SK-N-MC (cell line): ENCODE measurements at regions not wholly inside any gene's neighbourhood (a gene's known extent, or its start where the extent isn't known, plus 50 kb on each side); places are given as distances from the start of the nearest gene placed in this dataset.

Experiments
- DNase-seq: peaks from one replicate; pipeline ENCODE4 v3.0.0-alpha.2; 2011; ENCODE audit warnings: low read depth, low spot score
- H3K27ac ChIP-seq: fragments of 200-600 bp; sonication (generic); 2 replicates; pipeline ENCODE4 v1.5.1; 2016; ENCODE audit warnings: mixed run types
- H3K36me3 ChIP-seq: fragments of 200-600 bp; sonication (generic); 2 replicates; pipeline ENCODE4 v1.6.1; 2017; ENCODE audit warnings: antibody characterized with exemption, low read length, mixed read lengths; ENCODE audit not compliant: insufficient read depth
- H3K4me3 ChIP-seq: fragments of 200-600 bp; sonication (generic); 2 replicates; pipeline ENCODE4 v1.5.1; 2016
- H3K9ac ChIP-seq: fragments of 200-600 bp; sonication (generic); 2 replicates; pipeline ENCODE4 v1.8.0; 2017; ENCODE audit warnings: mixed run types, mixed read lengths; ENCODE audit not compliant: insufficient read length
- H3K9me3 ChIP-seq: fragments of 200-600 bp; sonication (generic); 2 replicates; pipeline ENCODE4 v1.6.1; 2017; ENCODE audit warnings: low read depth, mild to moderate bottlenecking, antibody characterized with exemption, low read length, moderate library complexity, mixed read lengths
- EZH2 ChIP-seq: fragments of 200-600 bp; sonication (generic); IDR thresholded peaks from one replicate; pipeline ENCODE4 v1.6.1; 2017; ENCODE audit warnings: antibody characterized with exemption
- FOXP2 ChIP-seq: optimal IDR thresholded peaks from 2 replicates; pipeline ENCODE3; 2011; ENCODE audit warnings: mild to moderate bottlenecking, moderate library complexity; ENCODE audit not compliant: insufficient read depth; ENCODE audit errors: extremely low read length, control extremely low read depth
- POLR2AphosphoS5 ChIP-seq: IDR thresholded peaks from 2 replicates; pipeline ENCODE4 v1.6.1; 2012; ENCODE audit warnings: mild to moderate bottlenecking, low read depth, low read length, borderline replicate concordance

DNA sequence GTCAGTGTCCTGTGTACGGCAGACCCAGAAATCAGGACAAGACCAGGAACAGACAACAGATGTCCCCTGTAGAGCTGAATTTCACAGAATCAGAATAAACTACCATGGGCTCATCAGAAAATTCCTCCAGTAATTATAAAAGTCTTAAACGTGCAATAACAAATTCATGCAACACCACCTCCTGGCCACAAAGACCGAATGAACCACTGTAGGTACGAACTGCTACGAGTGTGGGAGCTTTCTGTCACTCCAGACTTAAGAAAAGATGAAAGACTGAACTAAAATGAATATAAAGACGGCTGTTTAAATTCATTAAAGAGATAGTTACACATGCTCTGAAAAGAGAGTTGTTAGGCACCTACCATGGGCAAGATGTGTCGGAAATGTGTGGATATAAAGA is 333.5 kb downstream of the RRAGC start:
- no peak overlapping the region for H3K9ac ChIP-seq
- H3K4me3 ChIP-seq = no peak overlapping the region

DNA sequence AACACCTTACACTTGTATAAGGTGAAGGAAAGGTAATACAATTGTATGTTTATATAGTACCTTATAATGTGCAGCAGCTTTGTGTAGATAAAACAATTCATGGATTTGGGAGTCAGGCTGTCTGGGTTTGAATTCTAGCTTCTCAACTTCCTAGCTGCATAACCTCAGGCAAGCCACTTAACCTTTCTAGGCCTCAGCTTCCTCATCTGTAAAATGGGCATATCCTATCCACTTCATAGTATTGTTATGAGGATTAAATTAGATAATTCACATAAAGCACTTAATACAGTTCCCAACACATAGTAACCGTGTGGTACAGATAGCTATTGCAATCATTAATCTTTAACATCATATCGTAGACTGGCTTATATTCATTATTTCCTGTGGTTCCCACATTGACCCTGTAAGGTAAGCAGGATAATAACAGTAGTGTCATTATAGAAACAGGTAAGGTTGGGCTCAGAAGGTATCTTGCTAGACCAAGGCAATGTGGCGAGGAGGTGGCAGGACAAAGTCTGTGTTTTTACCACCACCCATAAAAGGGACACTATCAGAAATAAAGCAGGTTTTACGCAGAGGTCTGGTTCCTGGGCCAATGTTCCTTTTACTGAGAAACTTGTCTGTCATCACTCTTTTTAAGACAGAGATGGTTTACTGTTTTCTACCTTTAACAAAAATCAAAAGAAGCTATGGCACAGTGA is 334.1 kb downstream of the RRAGC start:
- Histone ChIP-seq H3K36me3 (no peaks in the 10 kb centered on the region), H3K9me3 (no peaks in the 10 kb centered on the region), H3K9ac (no peak overlapping the region), H3K4me3 (no peak overlapping the region), H3K27ac (no peak overlapping the region)
- DNase-seq = no peak
- no peak for TF ChIP-seq EZH2
- no peak for TF ChIP-seq FOXP2
- TF ChIP-seq POLR2AphosphoS5 = no peak

More for the DNA sequence above, 333.5 kb downstream of the RRAGC start:
- no peaks in the 10 kb centered on the region for H3K9me3 ChIP-seq
- TF ChIP-seq FOXP2 = no peak
- TF ChIP-seq POLR2AphosphoS5 = no peak
- TF ChIP-seq EZH2 = no peak
- no peaks in the 10 kb centered on the region for H3K36me3 ChIP-seq
- DNase-seq = no peak
- no peak overlapping the region for H3K27ac ChIP-seq

DNA sequence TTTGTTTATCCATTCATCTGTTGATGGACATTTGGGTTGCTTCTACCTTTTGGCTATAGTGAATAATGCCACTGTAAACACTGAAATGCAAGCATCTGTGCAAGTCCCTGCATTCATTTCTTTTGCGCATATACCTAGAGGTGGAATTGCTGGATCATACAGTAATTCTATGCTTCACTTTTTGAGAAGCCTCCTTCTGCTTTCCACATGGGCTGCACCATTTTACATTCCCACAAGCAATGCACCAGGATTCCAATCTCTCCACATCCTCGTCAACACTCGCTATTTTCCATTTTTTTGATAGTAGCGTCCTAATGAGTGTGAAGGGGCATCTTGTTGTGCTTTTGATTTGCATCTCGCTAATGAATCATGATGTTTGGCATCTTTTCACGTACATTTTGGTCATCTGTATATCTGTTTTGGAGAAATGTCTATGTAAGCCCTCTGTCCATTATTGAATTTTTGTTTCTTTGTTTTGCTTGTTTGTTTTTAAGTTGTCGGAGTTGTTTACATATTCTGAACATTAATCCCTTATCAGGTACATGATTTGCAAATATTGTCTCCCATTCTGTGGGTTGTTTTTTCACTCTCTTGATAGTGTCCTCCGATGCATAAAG is 335.4 kb downstream of the RRAGC start:
- H3K9ac ChIP-seq = no peak overlapping the region
- TF ChIP-seq EZH2 (no peak), FOXP2 (no peak), POLR2AphosphoS5 (no peak)
- no peak overlapping the region for H3K27ac ChIP-seq
- H3K4me3 ChIP-seq = no peak overlapping the region
- no peak for DNase-seq
- H3K9me3 ChIP-seq = no peaks in the 10 kb centered on the region
- H3K36me3 ChIP-seq = no peaks in the 10 kb centered on the region

DNA sequence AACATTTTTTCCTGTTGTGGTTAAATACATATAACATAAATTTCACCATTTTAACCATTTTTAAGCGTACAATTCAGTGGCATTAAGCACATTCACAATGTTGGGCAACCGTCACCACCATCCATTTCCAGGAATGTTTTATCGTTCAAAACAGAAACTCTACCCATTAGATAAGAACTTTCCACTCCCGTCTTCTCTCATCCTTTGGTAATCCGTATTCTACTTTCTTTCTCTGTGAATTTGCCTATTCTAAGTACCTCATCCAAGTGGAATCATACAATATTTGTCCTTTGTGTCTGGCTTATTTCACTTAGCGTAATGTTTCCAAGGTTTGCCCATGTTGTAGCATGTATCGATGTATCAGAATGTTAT is 336.0 kb downstream of the RRAGC start:
- H3K9ac ChIP-seq = no peak overlapping the region
- H3K36me3 ChIP-seq = no peaks in the 10 kb centered on the region
- H3K9me3 ChIP-seq = no peaks in the 10 kb centered on the region
- DNase-seq = no peak
- TF ChIP-seq EZH2 (no peak), FOXP2 (no peak), POLR2AphosphoS5 (no peak)
- no peak overlapping the region for H3K27ac ChIP-seq
- no peak overlapping the region for H3K4me3 ChIP-seq

DNA sequence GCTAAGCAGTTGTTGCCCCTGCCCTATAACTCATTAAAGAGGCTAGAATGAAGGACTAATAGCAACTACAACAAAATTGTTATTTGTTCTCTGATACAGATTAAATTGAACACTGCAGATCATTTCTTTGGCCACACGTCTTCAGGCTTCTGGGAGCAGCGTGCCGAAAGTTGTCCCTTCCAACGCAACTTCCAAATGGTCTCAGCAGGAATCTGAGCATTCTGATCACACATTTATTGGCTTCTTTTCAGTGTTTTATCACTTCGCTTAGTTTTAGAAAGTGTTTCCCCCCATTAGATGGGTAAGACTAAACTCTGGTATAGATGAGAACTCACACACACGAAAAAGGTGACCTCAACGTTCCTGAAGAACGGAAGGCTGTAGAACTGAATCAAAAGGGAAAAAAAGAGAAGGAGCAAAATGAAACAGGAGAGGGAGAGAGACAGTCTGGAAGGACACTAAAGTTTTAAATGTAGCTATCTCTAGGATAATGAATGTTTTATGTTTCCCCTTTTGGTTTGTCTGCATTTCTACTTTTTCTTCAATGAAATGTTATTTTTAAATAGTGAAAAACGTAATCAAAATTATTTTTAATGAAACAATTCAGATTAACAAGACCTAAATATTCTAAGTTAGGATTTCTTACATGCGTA is 336.5 kb downstream of the RRAGC start:
- H3K4me3 ChIP-seq = no peak overlapping the region
- no peak for TF ChIP-seq POLR2AphosphoS5
- no peak for TF ChIP-seq EZH2
- TF ChIP-seq FOXP2 = no peak

DNA sequence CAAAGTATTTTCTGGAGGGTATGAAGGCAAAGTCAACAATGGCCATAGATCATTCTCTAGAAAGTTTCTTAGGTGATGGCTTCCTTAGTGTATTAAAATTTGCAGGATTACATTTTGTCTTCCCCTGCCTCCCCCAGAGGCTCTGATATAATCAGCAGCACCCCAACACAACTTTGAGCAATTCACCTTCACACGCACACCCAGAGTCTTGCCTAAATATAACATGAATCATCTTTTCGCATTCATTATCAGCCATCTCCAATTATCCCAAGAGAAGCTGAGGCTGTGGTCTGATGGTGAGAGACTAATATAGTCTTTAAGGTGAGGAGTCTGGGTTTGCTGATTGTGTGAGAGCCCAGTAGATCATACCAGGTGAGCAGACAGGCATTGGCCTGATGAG is 343.0 kb downstream of the RRAGC start:
- H3K4me3 ChIP-seq = no peak overlapping the region
- DNase-seq = no peak
- no peak for TF ChIP-seq FOXP2
- no peak for TF ChIP-seq POLR2AphosphoS5
- TF ChIP-seq EZH2 = no peak
- no peak overlapping the region for H3K27ac ChIP-seq
- H3K9me3 ChIP-seq = no peaks in the 10 kb centered on the region
- no peak overlapping the region for H3K9ac ChIP-seq
- no peaks in the 10 kb centered on the region for H3K36me3 ChIP-seq

More for the DNA sequence above, 336.5 kb downstream of the RRAGC start:
- no peaks in the 10 kb centered on the region for H3K9me3 ChIP-seq
- DNase-seq = no peak
- H3K9ac ChIP-seq = no peak overlapping the region
- H3K36me3 ChIP-seq = no peaks in the 10 kb centered on the region
- no peak overlapping the region for H3K27ac ChIP-seq

DNA sequence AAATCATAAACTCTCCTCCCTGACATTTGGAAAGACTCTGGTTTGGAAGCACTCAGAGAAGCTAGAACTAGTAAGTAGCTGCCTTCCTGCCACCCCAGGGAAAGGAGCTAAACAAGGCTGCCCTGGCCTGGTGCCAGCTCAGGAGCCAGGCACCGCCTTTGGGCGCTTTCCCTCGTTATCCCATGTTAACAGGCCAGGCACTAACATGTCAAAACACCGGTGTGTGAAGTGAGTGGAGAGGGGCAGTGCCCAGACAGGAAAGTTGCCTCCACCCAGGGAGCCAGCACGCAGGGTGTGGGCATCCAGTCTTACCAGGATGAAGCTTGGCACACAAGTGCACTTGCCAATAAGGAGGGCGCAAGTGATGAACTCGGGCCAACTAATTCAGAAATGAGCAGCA is 346.8 kb downstream of the RRAGC start:
- Histone ChIP-seq H3K9me3 (no peaks in the 10 kb centered on the region), H3K36me3 (no peaks in the 10 kb centered on the region), H3K9ac (no peak overlapping the region), H3K4me3 (no peak overlapping the region), H3K27ac (no peak overlapping the region)
- DNase-seq = no peak
- TF ChIP-seq POLR2AphosphoS5 (no peak), EZH2 (no peak), FOXP2 (no peak)

DNA sequence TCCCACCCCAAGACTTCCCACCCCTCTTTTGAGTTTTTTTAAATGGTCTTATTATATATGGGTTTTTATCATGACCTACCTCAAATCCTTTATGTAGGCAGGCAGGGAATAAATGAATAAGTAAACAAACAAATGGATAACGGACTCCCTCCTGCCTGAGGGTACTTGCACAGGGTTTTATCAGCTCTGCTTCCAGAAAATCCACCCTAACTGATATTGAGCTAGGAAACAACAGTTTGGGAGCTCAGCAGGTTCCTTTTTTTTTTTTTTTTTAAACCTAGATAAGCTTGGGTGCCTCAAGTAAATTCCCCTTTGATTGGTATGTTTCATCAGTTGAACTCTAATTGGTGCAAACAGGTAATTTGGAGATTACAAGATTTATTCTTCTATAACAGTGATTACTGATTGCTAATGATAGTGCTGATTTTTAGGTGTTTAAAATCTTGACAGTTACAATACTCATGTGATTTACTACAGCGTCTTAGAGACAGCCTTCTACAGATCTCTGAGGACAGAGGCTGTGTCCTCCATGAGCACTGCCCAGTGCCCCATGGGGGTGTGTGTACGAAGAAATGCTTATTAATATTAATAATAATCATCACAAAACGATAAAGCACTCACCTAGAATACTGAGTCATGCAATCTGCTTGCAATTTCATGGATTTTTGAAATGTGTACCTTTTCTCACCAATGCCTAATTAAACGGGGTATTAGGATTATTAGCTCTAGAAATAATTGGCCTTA is 347.4 kb downstream of the RRAGC start:
- TF ChIP-seq POLR2AphosphoS5 (no peak), EZH2 (no peak), FOXP2 (no peak)
- no peaks in the 10 kb centered on the region for H3K36me3 ChIP-seq

More for the DNA sequence above, 347.4 kb downstream of the RRAGC start:
- no peak for DNase-seq
- Histone ChIP-seq H3K9ac (no peak overlapping the region), H3K9me3 (no peaks in the 10 kb centered on the region), H3K27ac (no peak overlapping the region), H3K4me3 (no peak overlapping the region)
